CD4-positive, alpha-beta T cell treated with Interleukin-4 for 1 hour (primary cell): ENCODE measurements at regions not wholly inside any gene's neighbourhood (a gene's known extent, or its start where the extent isn't known, plus 50 kb on each side); places are given as distances from the start of the nearest gene placed in this dataset.
"Not testable (repeated sequence)": the region's sequence is repeated elsewhere in the genome, so short reads cannot be mapped to it uniquely, and the experiment has no call there.

Experiments
- DNase-seq, 2 donors: peaks; one replicate each; pipeline ENCODE4 v3.0.0-alpha.2; 2020 to 2022

- DNase-seq, result no peak
Measured at GRCh38 chr3:182000447-182000846, 288.7 kb downstream of the SOX2 start.

DNA sequence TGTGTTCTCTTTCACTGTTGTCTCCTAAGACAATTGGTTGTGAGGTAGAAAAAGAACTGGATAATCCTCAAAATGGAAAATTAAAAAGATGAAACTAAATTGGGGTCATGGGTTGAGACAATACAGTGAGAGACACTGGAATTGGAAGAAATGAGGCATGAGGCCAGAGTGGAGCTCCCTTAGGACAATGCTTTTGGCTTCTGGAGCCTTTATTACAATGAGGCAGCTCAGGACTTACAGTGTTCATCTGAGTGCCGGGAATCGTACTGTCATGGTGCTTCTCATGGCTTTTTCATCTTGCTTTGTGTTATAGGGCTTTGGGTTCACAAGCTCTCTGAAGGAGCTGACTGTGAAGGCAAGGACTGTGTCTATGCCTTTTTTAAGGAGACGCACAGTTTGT, 293.5 kb downstream of the SOX2 start:
- DNase-seq, result no peak

DNA sequence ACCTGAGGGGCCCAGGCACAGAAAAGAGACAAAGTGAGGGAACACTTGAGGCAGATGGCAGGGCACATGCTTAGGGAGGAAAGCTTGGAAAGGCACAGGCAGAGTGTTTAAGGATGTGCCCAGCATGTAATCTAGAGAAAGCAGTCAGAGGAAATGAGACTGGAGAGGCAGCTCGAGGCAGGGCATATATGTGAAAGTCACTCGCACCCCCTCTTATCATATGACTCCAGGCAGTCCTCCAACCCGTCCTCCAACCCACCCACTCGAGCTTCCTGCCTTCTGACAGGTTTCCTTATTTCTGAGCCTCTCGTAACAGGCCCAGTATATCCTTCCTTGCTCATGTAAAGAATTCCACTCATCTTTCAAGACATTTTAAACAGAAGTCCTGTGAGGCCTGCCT, 294.0 kb downstream of the SOX2 start:
- no peak for DNase-seq

DNA sequence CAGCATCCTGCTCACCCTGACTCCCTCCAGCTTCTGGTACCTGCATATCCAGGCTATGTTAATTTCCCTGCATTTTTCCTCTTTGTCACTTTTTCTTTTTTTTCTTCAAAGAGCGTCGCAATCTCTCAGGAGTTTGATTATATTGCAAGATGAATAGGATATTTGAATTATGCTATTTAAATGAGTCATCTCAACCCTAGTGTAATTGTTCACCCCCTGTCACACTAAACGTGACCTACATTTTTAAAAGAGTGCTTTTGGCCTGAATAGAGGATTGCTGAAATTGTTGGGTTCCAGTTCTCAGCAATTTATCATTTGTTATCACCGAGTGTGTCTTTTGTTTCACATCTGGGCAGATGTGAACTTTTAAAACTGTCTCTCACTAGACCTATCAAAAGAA, 294.7 kb downstream of the SOX2 start:
- no peak for DNase-seq

DNA sequence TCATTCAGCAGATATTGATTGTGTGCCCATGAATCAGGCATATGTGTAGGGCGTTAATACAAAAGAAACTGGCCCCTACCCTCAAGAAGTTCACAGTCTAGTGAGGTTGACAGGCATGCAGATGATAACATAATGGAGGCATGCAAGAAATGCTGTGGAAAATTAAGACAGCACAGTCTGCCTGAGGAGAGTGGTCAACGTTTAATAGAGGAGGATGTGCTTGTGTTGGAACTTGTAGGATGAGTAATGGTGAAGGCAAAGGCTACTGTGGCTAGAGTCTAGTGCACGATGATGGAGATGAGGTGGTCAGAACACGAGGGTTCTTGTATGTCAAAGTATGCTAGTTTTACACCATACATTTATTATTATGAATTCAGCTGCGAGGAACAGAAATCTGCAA, 295.7 kb downstream of the SOX2 start:
- DNase-seq, result no peak

GRCh38 chr3:182018361-182018760, 306.6 kb downstream of the SOX2 start:
- DNase-seq, result no peak

GRCh38 chr3:182019926-182020325, 308.2 kb downstream of the SOX2 start:
- DNase-seq, result no peak

DNA sequence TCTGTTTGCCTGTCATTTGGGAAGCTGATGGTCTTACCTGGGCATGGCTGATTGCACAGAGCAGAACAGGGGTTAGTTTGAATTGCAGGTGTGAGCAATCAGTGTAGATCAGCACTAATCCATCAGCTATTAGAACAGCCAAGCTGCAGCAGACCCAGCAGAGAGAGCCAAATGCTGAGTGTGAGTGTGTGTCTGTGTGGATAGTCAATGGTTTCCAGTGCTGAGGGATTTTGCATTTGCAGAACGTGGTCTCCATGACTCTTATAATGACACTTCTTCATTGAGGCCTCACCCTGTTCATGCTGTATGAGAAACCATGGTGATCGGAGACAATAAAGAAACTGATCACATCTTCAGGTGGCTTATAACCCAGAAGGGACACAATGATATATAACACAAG, 312.1 kb downstream of the SOX2 start:
- DNase-seq, result no peak

DNA sequence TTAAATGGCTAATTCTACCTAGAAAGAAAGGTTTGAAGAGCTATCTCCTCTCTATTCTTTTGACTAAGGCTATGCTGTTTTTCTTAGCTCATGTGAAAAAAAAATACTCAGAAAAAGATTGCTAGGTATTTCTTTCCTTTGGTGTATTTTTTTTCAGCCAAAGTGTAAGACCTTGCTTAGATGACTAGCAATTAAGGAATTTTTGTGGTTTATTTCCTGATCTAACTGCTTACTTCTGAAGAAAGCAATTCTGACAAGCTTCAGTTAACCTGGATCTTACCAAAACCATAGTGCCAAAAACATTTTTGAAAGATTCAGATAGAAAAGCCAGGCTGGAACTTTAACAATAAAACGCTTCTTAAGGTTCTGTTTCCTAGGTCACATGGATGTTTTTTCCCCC, 315.6 kb downstream of the SOX2 start:
- DNase-seq, result no peak

GRCh38 chr3:182028081-182028480, 316.4 kb downstream of the SOX2 start:
- no peak for DNase-seq

DNA sequence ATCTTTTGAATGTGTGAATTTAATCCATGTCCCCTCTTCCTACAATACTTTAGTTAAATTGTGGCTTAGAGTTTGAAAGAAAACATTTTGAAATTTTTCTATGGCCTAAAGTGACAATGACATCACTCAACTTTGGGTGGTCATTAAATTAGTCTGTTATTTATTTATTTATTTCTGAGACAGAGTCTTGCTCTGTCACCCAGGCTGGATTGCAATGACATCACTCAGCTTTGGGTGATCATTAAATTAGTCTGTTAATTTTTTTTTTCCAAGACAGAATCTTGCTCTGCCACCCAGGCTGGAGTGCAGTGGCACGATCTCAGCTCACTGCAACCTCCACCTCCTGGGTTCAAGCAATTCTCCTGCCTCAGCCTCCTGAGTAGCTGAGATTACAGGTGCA, 322.5 kb downstream of the SOX2 start:
- DNase-seq, result not testable (repeated sequence)

- no peak for DNase-seq
Measured at GRCh38 chr3:182035324-182035723, 323.6 kb downstream of the SOX2 start.

DNA sequence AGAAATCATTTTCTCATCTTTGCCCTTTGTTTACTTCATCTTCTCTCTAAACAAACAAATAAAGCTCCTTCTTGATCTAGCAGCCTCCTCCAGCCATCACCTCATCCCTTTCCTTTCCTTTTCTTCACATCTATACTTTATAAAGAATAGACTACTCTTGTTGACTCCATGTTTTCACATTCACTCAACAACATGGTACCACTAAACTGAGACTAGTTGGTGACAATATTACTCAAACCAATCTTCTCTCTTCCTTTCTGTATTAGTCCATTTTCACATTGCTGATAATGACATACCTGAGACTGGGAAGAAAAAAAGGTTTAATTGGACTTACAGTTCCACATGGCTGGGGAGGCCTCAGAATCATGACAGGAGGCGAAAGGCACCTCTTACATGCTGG, 324.7 kb downstream of the SOX2 start:
- no peak for DNase-seq

GRCh38 chr3:182041668-182042291, 330.1 kb downstream of the SOX2 start:
- no peak for DNase-seq

DNA sequence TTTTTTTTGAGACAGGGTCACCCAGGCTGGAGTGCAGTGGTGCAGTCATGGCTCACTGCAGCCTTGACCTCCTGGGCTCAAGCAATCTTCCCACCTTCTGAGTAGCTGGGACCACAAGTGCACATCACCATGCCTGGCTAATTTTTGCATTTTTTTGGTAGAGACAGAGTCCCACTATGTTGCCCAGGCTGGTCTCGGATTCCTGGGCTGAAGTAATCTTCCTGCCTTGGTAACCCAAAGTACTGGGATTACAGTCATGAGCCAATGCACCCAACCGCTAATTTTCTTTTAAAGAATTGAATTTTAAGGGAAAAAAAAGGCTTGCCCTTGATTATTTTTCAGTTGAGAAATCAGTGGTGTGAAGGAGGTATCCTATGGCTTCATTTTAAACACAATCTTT, 334.0 kb downstream of the SOX2 start:
- DNase-seq, result no peak

- DNase-seq, result no peak
Measured at GRCh38 chr3:182046166-182046764, 334.5 kb downstream of the SOX2 start.

DNA sequence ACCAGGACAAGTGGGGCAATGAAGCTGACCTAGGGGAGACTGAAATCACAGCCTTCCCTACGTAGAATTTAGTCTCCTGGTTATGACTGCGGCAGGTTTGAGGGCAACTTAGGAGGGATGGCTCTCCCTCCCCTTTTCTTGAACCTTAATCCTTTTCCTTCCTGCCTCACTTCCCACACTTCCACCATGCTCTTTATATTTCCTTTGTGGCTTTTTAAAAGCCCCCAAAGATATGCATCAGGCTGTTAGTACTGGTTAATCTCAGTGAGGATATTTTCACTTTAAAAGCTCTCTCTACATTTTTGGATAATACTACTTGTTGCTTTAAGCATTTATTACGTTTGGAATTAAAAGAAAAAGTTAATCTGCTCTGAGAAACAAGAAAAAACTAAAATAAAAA, 339.2 kb downstream of the SOX2 start:
- DNase-seq, result no peak

- DNase-seq, result no peak
Measured at GRCh38 chr3:182052332-182052731, 340.6 kb downstream of the SOX2 start.

DNA sequence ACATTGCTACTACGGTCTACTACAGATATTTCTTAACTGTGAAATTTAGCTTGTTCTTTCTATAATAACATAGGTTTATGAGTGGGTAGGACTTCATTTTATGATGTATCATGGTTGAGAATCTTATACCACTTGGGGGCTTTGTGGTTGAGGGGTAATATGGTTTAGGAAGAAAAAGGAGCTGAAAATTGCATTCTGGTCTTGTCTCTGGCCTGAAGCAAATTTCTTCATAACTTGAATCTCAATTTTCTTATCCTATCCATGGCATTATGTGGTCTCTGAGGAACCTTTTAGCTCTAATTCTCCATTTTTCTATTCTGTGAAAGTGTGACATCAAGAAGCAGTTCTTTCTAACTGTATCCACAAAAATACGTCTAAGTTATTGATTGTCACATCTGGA, 341.0 kb downstream of the SOX2 start:
- no peak for DNase-seq

DNA sequence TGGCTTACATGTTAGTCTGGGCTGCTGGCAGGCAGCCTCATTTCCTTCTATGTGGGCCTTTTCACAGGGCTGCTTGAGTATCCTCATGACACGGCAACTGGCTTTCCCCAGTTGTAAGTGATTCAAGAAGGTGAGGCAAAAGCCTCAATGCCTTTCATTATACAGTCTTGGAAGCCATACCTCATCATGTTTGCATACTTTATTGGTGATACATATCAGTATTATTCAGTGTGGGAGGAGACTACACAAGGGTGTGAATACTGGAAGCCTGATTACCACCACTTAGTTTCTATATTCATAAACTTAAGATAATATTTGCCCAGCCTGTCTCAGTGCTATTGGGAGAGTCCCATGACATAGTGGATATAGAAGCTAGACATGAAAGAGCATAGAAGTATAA, 346.8 kb downstream of the SOX2 start:
- no peak for DNase-seq

- DNase-seq, result no peak
Measured at GRCh38 chr3:182063742-182064141, 352.0 kb downstream of the SOX2 start.

DNA sequence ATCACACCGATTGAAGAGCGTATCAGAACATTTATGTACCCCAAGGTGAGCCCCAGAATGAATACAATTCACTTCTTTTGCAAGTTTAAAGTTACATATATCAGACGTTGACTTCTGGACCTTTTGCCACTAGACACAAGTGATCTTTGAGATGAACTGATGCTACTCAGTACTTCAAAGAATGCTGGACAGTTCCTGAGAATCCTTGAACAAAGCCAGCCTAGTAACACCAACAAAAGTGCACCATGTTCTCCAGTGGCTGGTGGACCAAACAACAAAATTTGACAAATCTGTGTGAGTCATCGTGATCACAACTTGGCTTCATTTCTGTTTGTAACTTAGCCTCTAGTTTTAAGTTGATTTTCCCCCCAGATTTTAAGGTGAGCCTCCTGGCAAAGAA, 355.7 kb downstream of the SOX2 start:
- DNase-seq, result no peak

GRCh38 chr3:182078316-182078715, 366.6 kb downstream of the SOX2 start:
- DNase-seq, result no peak

- DNase-seq, result no peak
Measured at GRCh38 chr3:182078929-182079328, 367.2 kb downstream of the SOX2 start.

DNA sequence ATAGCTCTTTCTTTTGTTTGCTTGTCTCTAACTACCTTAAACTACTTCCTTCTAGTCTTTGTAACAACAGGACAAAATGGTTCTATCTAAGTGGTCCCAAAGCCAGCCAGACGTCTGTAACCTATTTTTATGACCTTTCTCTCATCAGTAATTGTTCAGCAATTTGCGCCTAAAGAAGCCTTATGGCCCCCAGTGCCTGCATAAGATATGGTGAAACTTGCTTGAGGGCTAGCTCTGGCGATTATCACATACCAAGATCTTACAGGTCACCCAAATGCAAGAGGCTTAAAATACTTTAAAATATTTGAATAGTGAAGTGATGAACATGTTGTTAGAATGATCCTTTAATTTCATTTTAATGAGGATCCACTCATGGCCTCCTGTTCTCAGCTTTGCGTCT, 369.4 kb downstream of the SOX2 start:
- no peak for DNase-seq
